IPS DF 19.7 (cell line): ENCODE measurements at regions not wholly inside any gene's neighbourhood (a gene's known extent, or its start where the extent isn't known, plus 50 kb on each side); places are given as distances from the start of the nearest gene placed in this dataset.
"Not testable (repeated sequence)": the region's sequence is repeated elsewhere in the genome, so short reads cannot be mapped to it uniquely, and the experiment has no call there.

Experiments used
- DNase-seq: peaks from one replicate; pipeline ENCODE4 v3.0.0-alpha.2; 2013; ENCODE audit warnings: low read depth, low spot score

- DNase-seq, result no peak
These were observed 854.3 kb downstream of the CDH8 start for GRCh38 chr16:61181982-61182381.

- no peak for DNase-seq
These were observed 856.7 kb downstream of the CDH8 start for GRCh38 chr16:61179561-61179960.

- no peak for DNase-seq
These were observed 870.4 kb downstream of the CDH8 start for GRCh38 chr16:61165797-61166196.

GRCh38 chr16:61150351-61150750 is 885.9 kb downstream of the CDH8 start:
- no peak for DNase-seq

- no peak for DNase-seq
These were observed 886.5 kb downstream of the CDH8 start for GRCh38 chr16:61149709-61150108.

GRCh38 chr16:61148930-61149329 is 887.3 kb downstream of the CDH8 start:
- no peak for DNase-seq

- DNase-seq, result no peak
These were observed 889.8 kb downstream of the CDH8 start for GRCh38 chr16:61146429-61146828.

- DNase-seq, result no peak
These were observed 904.8 kb downstream of the CDH8 start for GRCh38 chr16:61131447-61131846.

- DNase-seq, result no peak
These were observed 907.5 kb downstream of the CDH8 start for GRCh38 chr16:61128545-61129323.

GRCh38 chr16:61105544-61105943 is 930.7 kb downstream of the CDH8 start:
- no peak for DNase-seq

GRCh38 chr16:61098505-61098904 is 937.7 kb downstream of the CDH8 start:
- DNase-seq, result no peak

GRCh38 chr16:61091300-61091699 is 944.9 kb downstream of the CDH8 start:
- DNase-seq, result not testable (repeated sequence)

- DNase-seq, result no peak
These were observed 952.5 kb downstream of the CDH8 start for GRCh38 chr16:61083711-61084110.

- no peak for DNase-seq
These were observed 961.9 kb downstream of the CDH8 start for GRCh38 chr16:61074324-61074723.

- DNase-seq, result no peak
These were observed 978.6 kb downstream of the CDH8 start for GRCh38 chr16:61057635-61058034.

GRCh38 chr16:61050547-61050946 is 985.7 kb downstream of the CDH8 start:
- DNase-seq, result no peak

- DNase-seq, result no peak
These were observed 990.3 kb downstream of the CDH8 start for GRCh38 chr16:61045931-61046330.

GRCh38 chr16:61042737-61043136 is 993.5 kb downstream of the CDH8 start:
- no peak for DNase-seq

- no peak for DNase-seq
These were observed 1005.6 kb downstream of the CDH8 start for GRCh38 chr16:61030616-61031015.

- DNase-seq, result no peak
These were observed 1011.9 kb downstream of the CDH8 start for GRCh38 chr16:61024180-61024900.

- DNase-seq, result peak; percentile 5
These were observed 1021.4 kb downstream of the CDH8 start for GRCh38 chr16:61014869-61015268.

- no peak for DNase-seq
These were observed 1028.5 kb downstream of the CDH8 start for GRCh38 chr16:61007694-61008093.

- no peak for DNase-seq
These were observed 1030.3 kb downstream of the CDH8 start for GRCh38 chr16:61005952-61006351.
